Right lung (tissue), 2 donors: ENCODE measurements at regions not wholly inside any gene's neighbourhood (a gene's known extent, or its start where the extent isn't known, plus 50 kb on each side); places are given as distances from the start of the nearest gene placed in this dataset.
"Not testable (repeated sequence)": the region's sequence is repeated elsewhere in the genome, so short reads cannot be mapped to it uniquely, and the experiment has no call there.

ENCODE experiments used
- DNase-seq, 2 donors: peaks; one replicate each; pipeline ENCODE4 v3.0.0-alpha.2; 2013

DNA sequence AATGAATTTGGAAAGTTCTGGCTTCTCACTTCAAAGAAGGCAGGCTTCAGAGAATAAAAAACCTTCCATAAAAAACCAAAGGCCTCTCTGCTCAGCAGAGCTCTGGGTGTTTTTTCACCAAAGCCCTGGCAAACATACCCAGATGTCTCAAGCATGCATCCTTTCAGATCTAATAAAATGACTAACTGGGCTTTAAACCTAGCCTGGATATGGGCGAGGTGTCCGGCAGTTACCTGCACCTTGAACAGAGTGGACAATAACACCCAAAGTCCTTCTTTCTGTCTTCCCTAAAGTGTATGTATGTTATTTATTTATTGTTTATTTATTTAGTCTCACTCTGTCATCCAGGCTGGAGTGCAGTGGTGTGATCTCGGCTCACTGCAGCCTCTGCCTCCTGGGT, 469.3 kb downstream of the XYLT1 start:
- DNase-seq, result no peak

DNA sequence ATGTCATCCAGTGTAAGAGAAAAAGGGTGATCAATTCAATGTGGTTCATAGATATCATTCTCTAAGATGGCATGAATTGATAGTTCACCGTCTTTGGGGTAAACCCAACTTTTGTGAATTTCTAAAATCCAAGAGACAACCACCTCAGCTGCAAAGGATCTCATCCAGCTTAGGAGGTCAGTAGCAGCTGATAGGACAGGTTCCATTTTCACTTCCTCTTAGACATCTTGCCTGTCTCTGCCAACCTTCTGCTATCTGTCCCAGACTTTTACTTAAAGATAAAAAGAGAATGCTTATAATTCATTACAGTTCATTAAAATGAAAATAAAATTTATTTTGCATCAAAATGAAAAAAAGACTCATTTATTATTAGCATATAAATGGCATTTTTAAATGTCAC, 468.2 kb downstream of the XYLT1 start:
- DNase-seq, result no peak

DNA sequence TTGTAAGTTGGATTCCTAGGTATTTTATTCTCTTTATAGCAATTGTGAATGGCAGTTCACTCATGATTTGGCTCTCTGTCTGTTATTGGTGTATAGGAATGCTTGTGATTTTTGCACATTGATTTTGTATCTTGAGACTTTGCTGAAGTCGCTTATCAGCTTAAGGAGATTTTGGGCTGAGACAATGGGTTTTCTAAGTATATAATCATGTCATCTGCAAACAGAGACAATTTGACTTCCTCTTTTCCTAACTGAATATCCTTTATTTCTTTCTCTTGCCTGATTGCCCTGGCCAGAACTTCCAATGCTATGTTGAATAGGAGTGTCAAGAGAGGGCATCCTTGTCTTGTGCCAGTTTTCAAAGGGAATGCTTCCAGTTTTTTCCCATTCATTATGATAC, 464.8 kb downstream of the XYLT1 start:
- DNase-seq, result not testable (repeated sequence)

DNA sequence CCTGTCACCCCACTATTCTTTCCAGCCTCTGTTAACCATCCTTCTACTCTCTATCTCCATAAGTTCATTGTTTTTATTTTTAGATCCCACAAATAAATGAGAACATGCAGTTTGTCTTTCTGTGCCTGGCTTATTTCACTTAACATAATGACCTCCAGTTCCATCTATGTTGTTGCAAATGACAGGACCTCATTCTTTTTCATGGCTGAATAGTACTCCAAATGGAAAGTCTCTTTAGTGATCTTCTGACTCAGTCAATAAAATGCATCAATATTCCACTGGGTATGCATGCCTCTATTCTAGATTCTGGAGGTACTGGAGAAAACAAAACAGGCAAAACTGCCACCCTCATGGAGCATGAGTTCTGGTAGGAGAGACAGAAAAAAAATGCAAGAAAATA, 459.0 kb downstream of the XYLT1 start:
- no peak for DNase-seq

DNA sequence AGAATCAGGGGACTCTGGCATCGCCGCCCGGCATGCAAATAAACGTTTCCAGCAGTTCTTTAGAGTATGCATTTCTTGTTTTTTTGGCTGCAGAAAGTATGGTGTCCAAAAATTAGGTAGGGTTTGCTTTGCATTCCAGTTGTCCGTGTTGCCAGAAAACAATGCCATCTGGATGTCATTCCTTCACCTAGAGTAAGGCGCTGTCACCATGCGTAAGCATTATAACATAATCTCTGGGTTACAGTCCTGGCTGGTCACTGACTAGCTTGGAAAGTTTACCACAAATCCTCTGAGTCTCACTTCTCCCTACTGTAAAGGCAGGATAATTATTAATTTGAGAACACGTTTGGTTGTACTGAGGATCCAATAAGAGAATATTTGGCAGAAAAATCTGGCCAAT, 457.7 kb downstream of the XYLT1 start:
- DNase-seq, result no peak

DNA sequence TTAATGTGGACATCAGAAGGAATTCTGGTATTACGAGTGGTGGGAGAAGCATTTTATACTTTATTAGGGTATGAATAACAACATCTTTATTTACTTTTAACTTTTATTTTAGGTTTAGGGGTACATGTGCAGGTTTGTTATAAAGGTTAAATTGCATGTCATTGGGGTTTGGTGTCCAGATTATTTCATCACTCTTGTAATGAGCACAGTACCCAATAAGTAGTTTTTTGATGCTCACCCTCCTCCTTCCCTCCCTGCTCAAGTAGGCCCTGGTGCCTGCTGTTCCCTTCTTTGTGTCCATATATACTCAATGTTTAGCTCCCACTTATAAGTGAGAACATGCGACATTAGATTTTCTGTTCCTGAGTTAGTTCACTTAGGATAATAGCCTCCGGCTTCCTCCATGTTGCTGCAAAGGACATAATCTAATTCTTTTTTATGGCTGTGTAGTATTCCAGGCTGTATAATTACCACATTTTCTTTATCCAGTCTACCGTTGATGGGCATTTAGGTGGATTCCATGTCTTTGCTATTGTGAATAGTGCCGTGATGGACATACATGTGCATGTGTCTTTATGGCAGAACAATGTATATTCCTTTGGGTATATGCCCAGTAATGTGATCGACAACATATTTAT, 456.2 kb downstream of the XYLT1 start:
- DNase-seq, result no peak

DNA sequence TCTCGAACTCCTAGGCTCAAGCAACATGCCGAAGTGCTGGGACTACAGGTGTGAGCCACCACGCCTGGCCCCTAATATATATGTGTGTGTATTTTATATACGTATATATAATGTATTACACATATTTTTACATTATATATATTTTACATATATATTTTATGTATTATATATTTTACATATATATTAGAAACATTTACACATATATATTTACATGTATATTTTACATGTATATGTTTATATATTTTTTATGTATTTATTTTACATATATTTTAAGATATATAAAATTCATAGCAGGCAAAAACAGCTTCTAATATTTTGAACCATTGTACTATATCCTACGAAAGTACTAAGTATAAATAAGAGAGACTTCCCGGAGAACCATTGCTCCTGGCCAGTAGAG, 455.1 kb downstream of the XYLT1 start:
- no peak for DNase-seq

DNA sequence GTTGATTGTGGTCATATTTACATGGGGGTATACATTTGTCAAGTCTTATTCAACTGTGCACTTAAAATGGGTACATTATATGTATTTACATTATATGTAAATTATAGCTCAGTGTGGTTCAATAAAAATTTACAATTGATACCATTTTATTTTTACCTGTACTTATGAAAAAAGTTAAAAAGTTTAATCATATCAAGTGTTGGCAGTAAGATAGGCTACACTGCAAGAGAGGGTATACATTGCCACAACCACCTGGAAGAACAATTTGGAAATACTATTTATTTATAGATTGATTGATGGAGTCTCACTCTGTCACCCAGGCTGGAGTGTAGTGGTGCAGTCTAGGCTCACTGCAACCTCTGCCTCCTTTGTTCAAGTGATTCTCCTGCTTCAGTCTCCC, 453.3 kb downstream of the XYLT1 start:
- no peak for DNase-seq

DNA sequence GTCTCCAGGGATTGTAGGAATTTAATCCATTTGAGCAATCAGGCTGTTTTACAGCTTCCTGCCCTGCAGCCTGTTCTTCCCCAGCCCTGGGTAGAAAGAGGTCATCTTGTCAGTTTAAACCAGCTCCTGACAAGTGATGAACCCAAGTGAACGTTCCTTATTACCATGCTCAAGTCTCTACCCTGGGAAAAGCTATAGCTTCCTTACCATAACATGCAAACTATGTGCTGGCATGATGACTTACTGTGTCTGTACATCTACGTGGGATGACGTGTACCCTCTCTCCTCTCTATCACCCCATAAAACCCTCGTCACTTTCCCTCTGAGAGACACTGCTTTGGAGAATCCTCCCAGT, 452.2 kb downstream of the XYLT1 start:
- no peak for DNase-seq

DNA sequence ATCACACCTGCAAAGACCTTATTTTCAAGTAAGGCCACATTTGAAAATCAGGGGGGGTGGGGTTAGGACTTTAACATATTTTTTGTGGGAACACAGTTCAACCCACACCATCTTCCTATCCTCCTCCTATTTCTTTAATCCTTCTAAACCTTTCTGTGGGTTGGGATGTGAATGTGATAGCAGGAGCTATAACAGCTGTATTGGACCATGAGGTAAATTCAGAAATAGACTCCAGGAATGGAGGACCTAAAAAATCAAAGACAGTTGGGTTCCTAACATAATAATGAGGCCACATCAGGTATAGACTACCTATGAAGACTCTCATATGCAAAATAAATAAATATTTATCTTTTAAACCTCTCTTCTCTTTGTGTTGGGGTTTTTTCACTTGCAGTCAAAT, 451.4 kb downstream of the XYLT1 start:
- DNase-seq, result no peak

DNA sequence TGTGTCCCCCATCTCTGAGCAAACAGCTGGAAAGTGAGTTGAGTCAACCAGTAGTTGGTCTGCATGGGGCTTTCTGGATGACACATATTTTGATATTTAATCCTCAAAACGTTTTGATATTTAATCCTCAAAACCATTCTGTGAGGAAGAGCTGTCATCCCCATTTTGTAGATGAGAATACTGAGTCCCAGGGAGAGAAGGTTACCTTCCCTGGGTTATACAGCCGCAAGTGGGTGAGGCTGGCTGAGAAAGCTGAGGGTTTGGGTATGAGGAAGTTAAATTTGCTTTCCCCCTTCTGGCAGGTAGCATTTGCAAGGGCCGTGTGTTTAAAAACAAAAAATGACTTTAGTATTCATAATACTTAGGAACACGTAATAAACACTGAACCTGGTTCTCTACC, 447.2 kb downstream of the XYLT1 start:
- DNase-seq, result no peak

DNA sequence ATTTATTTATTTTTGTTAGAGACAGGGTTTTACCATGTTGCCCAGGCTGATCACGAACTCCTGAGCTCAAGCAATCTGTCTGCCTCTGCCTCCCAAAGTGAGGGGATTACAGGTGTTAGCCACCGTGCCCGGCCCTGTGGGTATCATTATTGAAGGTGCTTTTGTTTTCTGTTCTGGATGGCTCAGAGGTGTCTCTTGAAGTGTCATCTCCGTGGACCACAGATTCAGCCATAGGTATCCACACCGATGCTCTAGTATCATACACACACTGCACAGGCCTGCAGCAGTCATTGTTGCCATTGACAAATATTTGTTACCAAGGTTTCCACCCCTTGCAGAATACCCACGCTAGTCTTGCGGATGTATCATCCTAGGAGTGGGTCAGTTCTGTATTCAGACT, 446.2 kb downstream of the XYLT1 start:
- DNase-seq, result no peak

DNA sequence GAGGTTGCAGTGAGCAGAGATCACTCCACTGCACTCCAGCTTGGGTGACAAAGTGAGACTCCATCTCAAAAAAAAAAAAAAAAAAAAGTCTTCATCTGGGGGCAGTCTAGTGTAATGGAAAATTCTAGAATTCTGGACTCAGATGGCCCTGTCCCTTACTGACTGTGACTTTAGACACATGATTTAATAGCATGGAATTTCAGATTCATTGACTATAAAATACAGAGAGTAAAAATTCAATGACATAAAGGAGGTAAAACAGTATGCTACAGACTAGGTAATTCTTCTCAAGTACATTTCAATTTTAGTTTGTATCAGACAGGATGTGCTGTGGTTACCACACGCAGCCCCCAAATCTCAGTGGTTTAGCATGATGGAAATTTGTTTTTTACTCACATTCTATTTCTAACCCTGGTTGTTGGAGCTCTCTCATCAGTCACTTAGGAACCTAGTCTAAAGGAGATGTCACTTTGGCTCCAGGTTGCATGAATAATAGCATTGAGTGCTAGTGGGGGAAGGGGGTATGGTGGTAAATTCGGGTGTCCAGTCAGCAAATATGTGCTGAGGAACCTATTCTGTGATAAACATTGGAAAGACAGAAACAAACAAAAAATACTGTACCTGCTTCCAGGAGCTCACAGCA, 444.0 kb downstream of the XYLT1 start:
- DNase-seq, result no peak

DNA sequence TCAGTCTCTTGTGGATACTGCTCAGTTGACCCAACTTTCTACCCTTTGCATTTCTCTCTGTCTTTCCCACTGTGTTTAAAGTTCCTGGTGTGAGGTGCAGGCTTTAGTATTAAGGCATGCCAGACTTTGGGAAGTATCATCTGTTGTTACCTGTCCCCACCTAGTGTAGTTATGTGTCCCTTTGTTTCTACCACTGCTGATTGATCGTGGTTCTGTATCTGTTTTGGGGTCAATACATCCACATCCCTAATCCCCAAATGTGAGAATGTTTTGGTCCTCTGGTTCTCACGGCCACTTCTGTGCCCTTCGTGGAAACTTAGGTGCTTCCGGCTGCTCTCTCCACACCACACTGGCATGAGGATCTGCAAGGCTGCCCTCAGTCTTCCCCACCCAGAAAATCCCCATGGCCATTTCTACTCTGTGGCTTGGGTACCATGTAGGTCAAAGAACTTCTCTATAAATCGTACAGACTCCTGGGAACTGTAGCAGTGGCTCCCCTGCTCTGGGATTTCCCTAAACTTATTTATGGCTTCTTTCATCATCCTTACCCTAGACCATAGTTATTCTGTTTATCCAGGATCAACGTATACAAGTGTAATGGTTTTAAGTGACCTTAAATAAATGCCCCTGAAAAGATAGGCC, 443.2 kb downstream of the XYLT1 start:
- DNase-seq, result no peak

DNA sequence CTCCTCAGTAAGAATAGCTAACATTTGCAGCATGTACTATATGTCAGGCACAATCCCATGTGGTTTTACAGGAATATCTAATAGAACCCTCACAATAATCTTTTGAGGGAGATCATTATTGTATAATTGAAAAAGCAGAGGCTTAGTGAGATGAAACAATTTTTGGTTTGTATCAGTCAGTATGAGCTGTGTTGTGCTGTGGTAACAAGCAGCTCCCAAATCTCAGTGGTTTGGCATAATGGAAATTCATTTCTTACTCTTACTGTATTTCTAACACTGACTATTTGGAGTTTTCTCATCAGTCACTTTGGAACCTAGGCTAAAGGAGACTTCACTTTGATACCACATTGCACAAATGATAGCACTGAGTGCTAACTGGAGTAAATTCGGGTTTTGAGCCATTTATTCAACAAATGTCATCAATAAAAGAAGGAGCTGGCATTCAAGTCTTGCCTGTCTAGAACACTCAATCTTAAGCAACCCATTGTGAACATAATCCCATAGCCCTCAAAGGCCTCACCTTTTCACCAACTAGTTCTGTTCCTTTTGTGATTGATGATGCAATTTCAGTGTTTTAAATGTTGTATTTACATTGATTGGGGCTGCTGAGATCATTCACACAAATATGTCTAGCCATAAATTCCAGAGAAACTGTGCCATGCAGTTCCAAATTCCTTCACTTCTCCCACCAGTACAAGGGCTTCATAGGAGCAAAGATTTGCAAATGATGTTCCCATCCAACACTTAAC, 441.0 kb downstream of the XYLT1 start:
- DNase-seq, result no peak

DNA sequence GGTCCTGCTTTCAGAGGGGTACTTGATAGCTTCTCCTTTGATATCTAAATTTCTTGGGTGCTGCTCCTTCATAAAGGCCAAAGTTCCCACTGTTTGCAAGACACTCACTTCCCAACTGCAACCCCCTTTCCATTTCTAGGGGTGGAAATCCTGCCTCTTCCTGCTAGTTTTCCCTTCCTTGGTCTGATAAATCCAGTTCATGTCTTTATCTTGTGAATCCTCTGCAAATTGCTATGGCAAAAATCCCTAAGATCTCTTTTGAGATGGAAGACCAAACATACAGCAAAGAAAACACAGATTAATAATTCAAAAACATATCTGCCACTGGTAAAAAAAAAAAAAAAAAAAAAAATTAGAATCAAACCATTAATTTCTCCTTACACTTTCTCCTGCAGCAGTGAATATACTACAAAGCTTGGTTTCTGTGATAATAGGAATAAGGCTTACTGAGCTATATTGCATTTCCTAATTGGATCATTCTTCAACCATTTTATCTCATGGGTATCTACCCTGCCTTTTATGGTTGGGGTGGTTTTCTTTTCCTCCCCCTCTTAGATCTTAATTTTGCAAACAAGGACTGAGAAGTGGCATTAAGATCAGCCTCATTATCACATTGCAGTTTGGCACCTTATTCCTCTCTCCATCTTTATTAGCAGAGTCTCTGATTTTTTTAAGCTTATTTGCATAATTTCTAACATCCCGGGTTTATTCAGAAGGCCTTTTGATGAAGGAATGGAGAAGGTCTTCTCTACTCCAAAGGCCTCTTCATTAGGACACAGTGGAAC, 439.1 kb downstream of the XYLT1 start:
- DNase-seq, result no peak

DNA sequence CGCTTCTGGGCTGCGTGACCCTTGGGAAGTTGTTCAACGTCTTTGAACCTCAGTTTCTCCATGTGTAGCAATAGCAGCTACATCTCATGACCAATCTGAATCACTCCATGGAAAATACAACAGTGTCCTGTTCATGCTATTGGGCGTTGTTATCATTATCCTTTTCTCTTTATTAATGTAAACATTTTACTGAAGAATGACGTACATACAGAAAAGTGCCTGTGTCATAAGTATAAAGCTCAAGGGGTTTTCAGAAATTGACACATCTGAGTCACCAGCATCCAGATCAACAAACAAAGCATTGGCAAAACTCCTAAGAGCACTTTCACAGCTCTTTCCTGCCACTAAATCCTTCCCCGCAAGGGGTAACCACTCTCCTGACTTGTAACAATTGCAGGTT, 438.4 kb downstream of the XYLT1 start:
- DNase-seq, result no peak

DNA sequence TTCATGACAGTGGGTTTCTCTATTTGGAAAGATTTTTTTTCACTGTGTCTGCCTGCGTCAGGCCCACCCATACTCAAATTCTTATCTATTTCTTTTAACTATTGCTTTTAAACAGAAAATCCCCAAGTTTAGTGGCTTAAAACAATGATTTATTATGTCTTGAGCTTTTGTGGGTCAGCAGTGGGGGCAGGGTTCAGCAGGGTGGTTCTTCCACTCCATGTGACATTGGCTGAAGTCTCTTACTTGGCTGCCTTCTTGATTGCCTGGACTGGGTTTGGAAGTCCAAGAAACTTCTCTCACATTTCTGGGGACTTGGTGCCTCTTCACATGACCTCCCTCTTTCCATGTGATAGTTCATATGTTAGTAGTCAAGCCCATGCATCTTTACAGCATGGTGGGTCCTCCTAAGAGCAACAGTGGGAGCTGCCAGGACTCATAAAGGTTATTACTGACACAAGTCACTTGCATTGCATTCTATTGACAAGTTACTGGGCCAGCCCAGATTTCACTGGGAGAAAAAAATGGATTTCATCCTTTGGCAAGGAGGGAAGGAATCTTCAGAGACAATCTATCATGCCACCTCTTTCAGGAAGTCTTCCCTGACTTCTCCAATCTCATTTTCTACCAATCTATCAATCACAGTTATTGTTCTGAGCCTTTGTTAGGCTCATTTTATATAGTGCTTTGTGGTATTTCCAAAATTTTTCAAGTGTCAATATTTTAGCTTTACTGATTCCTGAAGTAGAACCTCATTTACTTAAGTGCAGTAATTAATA, 436.1 kb downstream of the XYLT1 start:
- no peak for DNase-seq

DNA sequence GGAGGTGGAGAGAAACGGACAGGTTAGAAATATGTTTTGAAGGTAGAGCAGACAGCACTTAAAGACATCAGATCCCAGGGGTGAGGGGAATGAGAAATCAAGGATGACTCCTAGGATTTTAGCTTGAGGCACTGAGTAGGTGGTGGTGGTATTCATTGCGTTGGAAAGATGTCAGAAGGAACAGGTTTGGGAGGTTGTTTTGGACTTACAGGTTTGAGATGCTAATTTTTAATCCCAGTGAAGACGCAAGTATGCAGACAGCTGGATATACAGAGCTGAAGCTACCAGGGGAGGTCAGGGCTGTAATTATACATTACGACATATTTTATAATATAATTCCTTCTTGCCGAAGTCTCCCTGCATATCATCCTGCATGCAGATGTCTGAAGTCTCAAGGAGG, 433.3 kb downstream of the XYLT1 start:
- no peak for DNase-seq

DNA sequence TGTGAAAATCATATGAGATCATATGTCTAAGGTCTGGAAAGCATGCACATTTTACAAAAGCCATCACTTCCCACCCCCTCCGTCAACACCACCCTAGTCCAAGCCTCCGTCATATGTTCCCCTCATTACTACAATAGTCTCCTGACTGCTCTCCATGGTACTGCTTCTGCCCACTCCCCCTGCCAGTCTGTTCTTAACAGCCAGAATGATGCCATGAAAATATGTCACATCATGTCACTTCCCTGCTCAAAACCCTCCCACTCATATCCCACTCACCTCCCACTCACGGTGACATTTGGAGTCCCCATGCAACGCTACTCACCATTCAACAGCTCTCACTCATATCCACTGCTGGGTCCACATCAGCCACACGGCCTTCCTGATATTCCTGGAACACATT, 432.3 kb downstream of the XYLT1 start:
- DNase-seq, result no peak

DNA sequence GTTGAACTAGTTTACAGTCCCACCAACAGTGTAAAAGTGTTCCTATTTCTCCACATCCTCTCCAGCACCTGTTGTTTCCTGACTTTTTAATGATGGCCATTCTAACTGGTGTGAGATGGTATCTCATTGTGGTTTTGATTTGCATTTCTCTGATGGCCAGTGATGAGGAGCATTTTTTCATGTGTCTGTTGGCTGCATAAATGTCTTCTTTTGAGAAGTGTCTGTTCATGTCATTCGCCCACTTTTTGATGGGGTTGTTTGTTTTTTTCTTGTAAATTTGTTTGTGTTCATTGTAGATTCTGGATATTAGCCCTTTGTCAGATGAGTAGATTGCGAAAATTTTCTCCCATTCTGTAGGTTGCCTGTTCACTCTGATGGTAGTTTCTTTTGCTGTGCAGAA, 421.7 kb downstream of the XYLT1 start:
- DNase-seq, result not testable (repeated sequence)
